T47D (cell line): ENCODE measurements at regions not wholly inside any gene's neighbourhood (a gene's known extent, or its start where the extent isn't known, plus 50 kb on each side); places are given as distances from the start of the nearest gene placed in this dataset.

Experiments used
- DNase-seq, 2 experiments: peaks; one replicate each; pipeline versions ENCODE4 v3.0.0 to v3.0.0-alpha.2; 2011 to 2012; ENCODE audit warnings: low read depth in 1 of 2, low spot score in 1 of 2
- JUND ChIP-seq: IDR thresholded peaks from 2 replicates; pipeline ENCODE4 v1.6.1; 2012; ENCODE audit warnings: low read depth
- in situ Hi-C: cut with HindIII; loops from 2 replicates; pipeline ENCODE4 v1.10.0; 2016; ENCODE audit warnings: low sequenced_read_pairs, low pct_unique_long_range_greater_than_20kb

- DNase-seq = no peak
- in situ Hi-C loops = no loop called here
- TF ChIP-seq JUND = no peak
These were observed 347.8 kb downstream of the ARL4A start for GRCh38 chr7:13035233-13035632.

GRCh38 chr7:13036256-13036780 is 348.9 kb downstream of the ARL4A start:
- DNase-seq = no peak
- no peak for TF ChIP-seq JUND

GRCh38 chr7:13037216-13037615 is 349.8 kb downstream of the ARL4A start:
- no peak for TF ChIP-seq JUND
- no peak for DNase-seq
- in situ Hi-C loops = no loop called here

More at GRCh38 chr7:13036256-13036780, 348.9 kb downstream of the ARL4A start:
- in situ Hi-C loops = no loop called here

- in situ Hi-C loops = no loop called here
- no peak for TF ChIP-seq JUND
- DNase-seq = no peak
These were observed 354.0 kb downstream of the ARL4A start for GRCh38 chr7:13041368-13041988.

GRCh38 chr7:13042605-13043236 is 355.3 kb downstream of the ARL4A start:
- no peak for TF ChIP-seq JUND
- in situ Hi-C loops = no loop called here
- DNase-seq = no peak

- no peak for TF ChIP-seq JUND
- in situ Hi-C loops = no loop called here
- no peak for DNase-seq
These were observed 356.9 kb downstream of the ARL4A start for GRCh38 chr7:13044309-13044708.

GRCh38 chr7:13047061-13047460 is 359.6 kb downstream of the ARL4A start:
- no peak for DNase-seq
- no peak for TF ChIP-seq JUND
- in situ Hi-C loops = no loop called here

GRCh38 chr7:13049946-13050345 is 362.5 kb downstream of the ARL4A start:
- no peak for TF ChIP-seq JUND
- DNase-seq = no peak
- in situ Hi-C loops = no loop called here

- DNase-seq = no peak
- in situ Hi-C loops = no loop called here
- TF ChIP-seq JUND = no peak
These were observed 363.3 kb downstream of the ARL4A start for GRCh38 chr7:13050703-13051102.

- no peak for DNase-seq
- in situ Hi-C loops = no loop called here
- no peak for TF ChIP-seq JUND
These were observed 368.4 kb downstream of the ARL4A start for GRCh38 chr7:13055732-13056368.

- in situ Hi-C loops = no loop called here
- DNase-seq = no peak
- no peak for TF ChIP-seq JUND
These were observed 370.2 kb downstream of the ARL4A start for GRCh38 chr7:13057462-13058200.

GRCh38 chr7:13060173-13060572 is 372.7 kb downstream of the ARL4A start:
- no peak for DNase-seq
- in situ Hi-C loops = no loop called here
- no peak for TF ChIP-seq JUND
